Liver (tissue), 3 donors: ENCODE measurements at regions not wholly inside any gene's neighbourhood (a gene's known extent, or its start where the extent isn't known, plus 50 kb on each side); places are given as distances from the start of the nearest gene placed in this dataset.

Experiments used
- CTCF ChIP-seq: fragments of 150-350 bp; IDR thresholded peaks from 2 replicates; pipeline ENCODE4 v1.5.1; 2017; ENCODE audit warnings: improper control_type of control experiment, low read depth, low read length; ENCODE audit not compliant: missing input control
- GABPA ChIP-seq, 2 donors: IDR thresholded peaks in 1 of 2; conservative IDR thresholded peaks in 1 of 2; 2 replicates each; pipeline ENCODE4 v1.6.1; 2016; ENCODE audit warnings: antibody characterized with exemption in 2 of 2, mild to moderate bottlenecking in 1 of 2, moderate library complexity in 1 of 2
- MAX ChIP-seq: IDR thresholded peaks from 2 replicates; pipeline ENCODE4 v1.6.1; 2016; ENCODE audit warnings: antibody characterized with exemption
- RAD21 ChIP-seq, 2 donors: IDR thresholded peaks; 2 replicates each; pipeline ENCODE4 v1.6.1; 2016; ENCODE audit warnings: antibody characterized with exemption in 2 of 2, mild to moderate bottlenecking in 2 of 2
- donor health status: healthy.
- donor health status: healthy.

- TF ChIP-seq CTCF = no peak
- no peak for TF ChIP-seq RAD21 (IDR thresholded peaks at IDR 0.05)
- TF ChIP-seq GABPA (IDR thresholded peaks at IDR 0.05 in 1 of 2, conservative IDR thresholded peaks at IDR 0.05 in 1 of 2) = no peak
- TF ChIP-seq MAX = no peak
These were observed 465.3 kb upstream of the ALCAM start for GRCh38 chr3:104901396-104901795.
